ENCODE measurements at regions not wholly inside any gene's neighbourhood (a gene's known extent, or its start where the extent isn't known, plus 50 kb on each side); places are given as distances from the start of the nearest gene placed in this dataset.

GRCh38 chr1:98147280-98147679 lies 226.4 kb upstream of the DPYD start:
- FAIRE-seq, result no peak
- intact Hi-C loops (cut with DNase I), result no loop called here

GRCh38 chr1:98145655-98146054 lies 224.8 kb upstream of the DPYD start:
- FAIRE-seq (no peak), DNase-seq (no peak)
- Histone ChIP-seq H3K27me3 (ENCODE audit: control insufficient read depth, insufficient read depth, low read length) (no peaks in the 10 kb centered on the region), H3K4me3 (ENCODE audit: low read length in 3 of 3) (no peak overlapping the region), H3K36me3 (ENCODE audit: control insufficient read depth in 2 of 3, insufficient read depth in 3 of 3, low read length in 3 of 3) (no peaks in the 10 kb centered on the region), H3K9me3 (ENCODE audit: control insufficient read depth in 2 of 3, insufficient read depth in 1 of 3, low read length in 3 of 3) (no peaks in the 10 kb centered on the region), H3K9ac (ENCODE audit: low read length in 3 of 3) (no peak overlapping the region), H3K27ac (ENCODE audit: low read depth in 2 of 2, low read length in 2 of 2) (no peak overlapping the region), H3K4me1 (ENCODE audit: control insufficient read depth in 2 of 3, insufficient read depth in 2 of 3, low read depth in 1 of 3, low read length in 3 of 3) (no peaks in the 10 kb centered on the region)
- no peak for TF ChIP-seq CTCF (IDR thresholded peaks at IDR 0.05; ENCODE audit: borderline replicate concordance, extremely low read depth, insufficient read depth)
- intact Hi-C loops (cut with DNase I), result no loop called here

More at GRCh38 chr1:98147280-98147679, 226.4 kb upstream of the DPYD start:
- Histone ChIP-seq H3K9me3 (ENCODE audit: control insufficient read depth in 2 of 3, insufficient read depth in 1 of 3, low read length in 3 of 3) (peaks cover 0 to 2% (median 0%) of the 10 kb centered on the region in 3 donors), H3K36me3 (ENCODE audit: control insufficient read depth in 2 of 3, insufficient read depth in 3 of 3, low read length in 3 of 3) (no peaks in the 10 kb centered on the region), H3K4me1 (ENCODE audit: control insufficient read depth in 2 of 3, insufficient read depth in 2 of 3, low read depth in 1 of 3, low read length in 3 of 3) (no peaks in the 10 kb centered on the region), H3K27ac (ENCODE audit: low read depth in 2 of 2, low read length in 2 of 2) (no peak overlapping the region), H3K4me3 (ENCODE audit: low read length in 3 of 3) (no peak overlapping the region), H3K27me3 (ENCODE audit: control insufficient read depth, insufficient read depth, low read length) (no peaks in the 10 kb centered on the region), H3K9ac (ENCODE audit: low read length in 3 of 3) (no peak overlapping the region)
- DNase-seq, result no peak
- no peak for TF ChIP-seq CTCF (IDR thresholded peaks at IDR 0.05; ENCODE audit: borderline replicate concordance, extremely low read depth, insufficient read depth)

GRCh38 chr1:98143403-98143802 lies 222.6 kb upstream of the DPYD start:
- FAIRE-seq, result no peak
- no peaks in the 10 kb centered on the region for H3K9me3 ChIP-seq (ENCODE audit: control insufficient read depth in 2 of 3, insufficient read depth in 1 of 3, low read length in 3 of 3)
- no peaks in the 10 kb centered on the region for H3K27me3 ChIP-seq (ENCODE audit: control insufficient read depth, insufficient read depth, low read length)
- no peak for TF ChIP-seq CTCF (IDR thresholded peaks at IDR 0.05; ENCODE audit: borderline replicate concordance, extremely low read depth, insufficient read depth)
- no peak overlapping the region for H3K9ac ChIP-seq (ENCODE audit: low read length in 3 of 3)
- H3K4me1 ChIP-seq (ENCODE audit: control insufficient read depth in 2 of 3, insufficient read depth in 2 of 3, low read depth in 1 of 3, low read length in 3 of 3), result no peaks in the 10 kb centered on the region
- H3K27ac ChIP-seq (ENCODE audit: low read depth in 2 of 2, low read length in 2 of 2), result no peak overlapping the region
- H3K4me3 ChIP-seq (ENCODE audit: low read length in 3 of 3), result no peak overlapping the region
- no peak for DNase-seq
- intact Hi-C loops (cut with DNase I), result no loop called here
- no peaks in the 10 kb centered on the region for H3K36me3 ChIP-seq (ENCODE audit: control insufficient read depth in 2 of 3, insufficient read depth in 3 of 3, low read length in 3 of 3)

- intact Hi-C loops (cut with DNase I), result no loop called here
- no peak overlapping the region for H3K9ac ChIP-seq (ENCODE audit: low read length in 3 of 3)
- no peak for FAIRE-seq
- H3K4me1 ChIP-seq (ENCODE audit: control insufficient read depth in 2 of 3, insufficient read depth in 2 of 3, low read depth in 1 of 3, low read length in 3 of 3), result no peaks in the 10 kb centered on the region
- no peaks in the 10 kb centered on the region for H3K9me3 ChIP-seq (ENCODE audit: control insufficient read depth in 2 of 3, insufficient read depth in 1 of 3, low read length in 3 of 3)
- TF ChIP-seq CTCF (IDR thresholded peaks at IDR 0.05; ENCODE audit: borderline replicate concordance, extremely low read depth, insufficient read depth), result no peak
- no peak overlapping the region for H3K4me3 ChIP-seq (ENCODE audit: low read length in 3 of 3)
- H3K27me3 ChIP-seq (ENCODE audit: control insufficient read depth, insufficient read depth, low read length), result no peaks in the 10 kb centered on the region
- H3K27ac ChIP-seq (ENCODE audit: low read depth in 2 of 2, low read length in 2 of 2), result no peak overlapping the region
- no peak for DNase-seq
- no peaks in the 10 kb centered on the region for H3K36me3 ChIP-seq (ENCODE audit: control insufficient read depth in 2 of 3, insufficient read depth in 3 of 3, low read length in 3 of 3)
Observed at GRCh38 chr1:98133131-98133530, 212.3 kb upstream of the DPYD start.

Measured in kidney (tissue), 13 donors.